Nephron (organoid): ENCODE measurements at regions not wholly inside any gene's neighbourhood (a gene's known extent, or its start where the extent isn't known, plus 50 kb on each side); places are given as distances from the start of the nearest gene placed in this dataset.
"Not testable (repeated sequence)": the region's sequence is repeated elsewhere in the genome, so short reads cannot be mapped to it uniquely, and the experiment has no call there.

Experiments
- H3K27ac Mint-ChIP-seq, 3 experiments: 2 replicates each; pipeline ENCODE4 v1.8.0; 2020; ENCODE audit warnings: mixed read lengths in 3 of 3, mild to moderate bottlenecking in 2 of 3, moderate library complexity in 1 of 3
- H3K27me3 Mint-ChIP-seq: 2 replicates; pipeline ENCODE4 v1.8.0; 2021; ENCODE audit warnings: low read depth, mild to moderate bottlenecking, moderate library complexity, mixed read lengths
- H3K36me3 Mint-ChIP-seq: 2 replicates; pipeline ENCODE4 v1.8.0; 2020; ENCODE audit warnings: low read depth, mixed read lengths
- H3K4me1 Mint-ChIP-seq: 2 replicates; pipeline ENCODE4 v1.8.0; 2020; ENCODE audit warnings: mixed read lengths
- H3K4me3 Mint-ChIP-seq, 3 experiments: 2 replicates each; pipeline ENCODE4 v1.8.0; 2020; ENCODE audit warnings: mild to moderate bottlenecking in 3 of 3, mixed read lengths in 3 of 3, moderate library complexity in 2 of 3
- H3K9me3 Mint-ChIP-seq: 2 replicates; pipeline ENCODE4 v1.8.0; 2020; ENCODE audit warnings: mixed read lengths
- TF ChIP-seq, protein P1 (sequence below), 3 experiments: fragments of 200-600 bp; sonication (generic); IDR thresholded peaks; one replicate each; pipeline ENCODE4 v1.5.0; 2021; ENCODE audit warnings: antibody characterized with exemption in 3 of 3; ENCODE audit not compliant: unreplicated experiment in 3 of 3

DNA sequence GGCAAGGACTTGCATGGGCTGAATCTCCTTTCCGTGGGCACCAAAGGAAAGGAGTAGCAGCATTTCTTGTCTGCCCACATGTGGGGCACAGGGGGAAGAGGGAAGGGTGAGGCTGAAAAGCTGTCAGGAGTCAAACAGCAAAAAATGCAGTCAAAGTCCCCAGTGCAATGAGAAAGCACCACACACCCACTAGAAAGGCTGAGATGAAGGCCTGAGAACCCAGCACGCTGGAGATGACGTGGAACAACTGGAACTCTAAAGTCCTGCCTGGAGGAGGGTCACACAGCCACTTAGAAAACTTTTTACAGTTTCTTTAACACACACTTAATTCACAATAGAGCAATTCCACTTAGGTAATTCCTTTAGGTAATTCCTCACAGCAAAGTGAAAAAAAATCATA is 94.6 kb upstream of the IGFBPL1 start:
- TF ChIP-seq, protein P1, sequence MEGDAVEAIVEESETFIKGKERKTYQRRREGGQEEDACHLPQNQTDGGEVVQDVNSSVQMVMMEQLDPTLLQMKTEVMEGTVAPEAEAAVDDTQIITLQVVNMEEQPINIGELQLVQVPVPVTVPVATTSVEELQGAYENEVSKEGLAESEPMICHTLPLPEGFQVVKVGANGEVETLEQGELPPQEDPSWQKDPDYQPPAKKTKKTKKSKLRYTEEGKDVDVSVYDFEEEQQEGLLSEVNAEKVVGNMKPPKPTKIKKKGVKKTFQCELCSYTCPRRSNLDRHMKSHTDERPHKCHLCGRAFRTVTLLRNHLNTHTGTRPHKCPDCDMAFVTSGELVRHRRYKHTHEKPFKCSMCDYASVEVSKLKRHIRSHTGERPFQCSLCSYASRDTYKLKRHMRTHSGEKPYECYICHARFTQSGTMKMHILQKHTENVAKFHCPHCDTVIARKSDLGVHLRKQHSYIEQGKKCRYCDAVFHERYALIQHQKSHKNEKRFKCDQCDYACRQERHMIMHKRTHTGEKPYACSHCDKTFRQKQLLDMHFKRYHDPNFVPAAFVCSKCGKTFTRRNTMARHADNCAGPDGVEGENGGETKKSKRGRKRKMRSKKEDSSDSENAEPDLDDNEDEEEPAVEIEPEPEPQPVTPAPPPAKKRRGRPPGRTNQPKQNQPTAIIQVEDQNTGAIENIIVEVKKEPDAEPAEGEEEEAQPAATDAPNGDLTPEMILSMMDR (IDR thresholded peaks at IDR 0.05; ENCODE audit: unreplicated experiment in 3 of 3) = no peak
- H3K4me1 Mint-ChIP-seq = peaks cover 8% of the 10 kb centered on the region
- H3K36me3 Mint-ChIP-seq = no peaks in the 10 kb centered on the region
- no peaks in the 10 kb centered on the region for H3K27me3 Mint-ChIP-seq
- H3K27ac Mint-ChIP-seq = no peak overlapping the region
- no peak overlapping the region for H3K4me3 Mint-ChIP-seq
- no peaks in the 10 kb centered on the region for H3K9me3 Mint-ChIP-seq

DNA sequence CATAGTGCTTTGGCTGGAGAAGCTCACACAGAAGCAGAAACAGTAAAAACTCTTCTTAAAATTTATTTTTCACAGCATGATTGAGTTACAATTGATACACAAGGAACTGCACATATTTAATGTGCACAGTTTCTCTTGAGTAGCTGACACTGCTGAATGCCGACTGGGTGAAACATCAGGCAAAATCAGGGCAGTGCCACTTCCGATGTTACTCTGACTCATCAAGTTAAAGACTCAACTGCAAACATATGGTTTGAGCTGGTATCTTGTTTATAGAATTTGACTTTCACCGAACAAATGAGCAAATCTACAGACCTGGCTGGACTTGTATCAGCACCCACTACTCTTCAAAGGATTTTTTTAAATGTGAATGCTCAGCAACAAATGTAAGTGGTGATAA is 92.0 kb upstream of the IGFBPL1 start:
- not testable (repeated sequence) for H3K4me1 Mint-ChIP-seq, H3K27ac Mint-ChIP-seq, H3K36me3 Mint-ChIP-seq, H3K9me3 Mint-ChIP-seq, H3K27me3 Mint-ChIP-seq, H3K4me3 Mint-ChIP-seq

DNA sequence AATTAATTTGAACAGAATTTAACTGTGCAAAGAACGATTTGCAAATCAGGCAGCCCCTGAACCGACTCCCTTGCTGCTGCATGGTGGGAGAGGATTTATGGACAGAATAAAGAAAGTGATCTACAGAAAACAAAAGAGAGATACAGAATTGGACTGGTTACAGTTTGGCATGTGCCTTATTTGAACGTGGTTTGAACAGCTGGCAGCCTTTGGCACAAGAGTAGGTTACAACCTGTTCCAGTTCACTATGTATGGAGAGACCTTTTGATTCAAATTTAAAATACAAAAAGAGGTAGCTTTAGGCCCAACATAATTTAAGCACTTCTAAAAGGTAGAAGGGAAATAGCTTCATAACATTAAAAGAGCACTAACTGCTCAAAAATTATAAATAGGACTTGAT is 90.8 kb upstream of the IGFBPL1 start:
- H3K9me3 Mint-ChIP-seq, H3K27ac Mint-ChIP-seq, H3K4me1 Mint-ChIP-seq, H3K4me3 Mint-ChIP-seq, H3K36me3 Mint-ChIP-seq, H3K27me3 Mint-ChIP-seq: not testable (repeated sequence)

DNA sequence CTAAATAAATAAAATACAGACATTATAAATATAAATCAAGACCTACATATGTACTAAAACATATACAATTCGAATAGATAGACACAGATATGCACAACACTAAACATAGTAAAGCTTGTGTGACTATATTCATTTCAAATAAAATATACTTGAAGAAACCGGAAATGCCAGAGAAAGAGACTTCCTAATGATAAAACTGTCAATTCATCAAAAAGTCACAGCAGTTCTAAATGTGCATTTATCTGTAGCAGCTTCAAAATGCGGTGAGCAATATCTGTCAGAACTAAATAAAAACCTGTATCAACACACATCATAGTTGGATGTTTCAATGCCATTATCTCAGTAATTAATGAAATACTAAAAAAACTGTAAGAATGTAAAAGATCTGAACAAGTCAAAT is 86.1 kb upstream of the IGFBPL1 start:
- H3K4me3 Mint-ChIP-seq, H3K4me1 Mint-ChIP-seq, H3K27ac Mint-ChIP-seq, H3K36me3 Mint-ChIP-seq, H3K9me3 Mint-ChIP-seq, H3K27me3 Mint-ChIP-seq: not testable (repeated sequence)

DNA sequence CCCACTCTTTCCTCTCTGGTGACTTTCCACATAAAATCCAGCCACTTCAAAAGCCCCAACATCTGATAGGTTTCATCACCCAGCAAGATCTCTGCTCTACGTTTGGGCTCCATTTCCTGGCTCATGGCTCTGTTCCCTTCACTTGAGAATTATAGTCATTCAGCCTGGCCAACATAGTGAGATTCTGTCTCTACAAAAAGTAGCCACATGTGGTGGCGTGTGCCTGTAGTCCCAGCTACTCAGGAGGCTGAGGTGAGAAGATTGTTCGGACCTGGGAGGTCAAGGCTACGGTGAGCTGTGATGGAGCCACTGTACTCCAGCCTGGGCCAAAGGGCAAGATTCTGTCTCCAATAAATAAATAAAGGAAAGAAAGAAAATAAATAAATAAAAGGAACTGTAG is 83.3 kb upstream of the IGFBPL1 start:
- H3K4me1 Mint-ChIP-seq = no peaks in the 10 kb centered on the region
- no peaks in the 10 kb centered on the region for H3K27me3 Mint-ChIP-seq
- TF ChIP-seq, protein P1 (IDR thresholded peaks at IDR 0.05; ENCODE audit: unreplicated experiment in 3 of 3) = no peak
- no peaks in the 10 kb centered on the region for H3K36me3 Mint-ChIP-seq
- H3K4me3 Mint-ChIP-seq = no peak overlapping the region
- H3K9me3 Mint-ChIP-seq = no peaks in the 10 kb centered on the region
- H3K27ac Mint-ChIP-seq = no peak overlapping the region

DNA sequence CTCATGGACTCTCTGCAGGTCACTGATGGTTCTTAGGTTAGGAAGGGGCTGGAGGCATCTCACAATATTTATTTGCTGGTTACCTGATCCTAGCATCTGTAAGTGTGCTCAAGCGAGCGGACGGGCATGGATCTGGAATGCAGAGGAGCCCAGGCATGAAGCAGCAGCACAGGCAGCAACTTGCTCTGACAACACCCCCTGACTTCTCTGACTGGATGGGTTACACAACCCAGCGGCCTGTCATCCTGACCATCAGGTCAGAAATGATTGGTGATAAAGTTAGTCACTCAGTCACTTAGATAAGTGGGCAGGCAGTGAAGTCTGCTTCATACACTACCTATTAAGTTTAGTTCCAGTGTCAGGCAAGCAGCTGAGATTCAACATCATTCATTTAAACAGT is 75.9 kb upstream of the IGFBPL1 start:
- not testable (repeated sequence) for H3K27ac Mint-ChIP-seq, H3K27me3 Mint-ChIP-seq, H3K36me3 Mint-ChIP-seq, H3K9me3 Mint-ChIP-seq
- H3K4me1 Mint-ChIP-seq = peaks cover 18% of the 10 kb centered on the region
- peak overlapping the region in 1 of 3 experiments; percentile 43 for H3K4me3 Mint-ChIP-seq

DNA sequence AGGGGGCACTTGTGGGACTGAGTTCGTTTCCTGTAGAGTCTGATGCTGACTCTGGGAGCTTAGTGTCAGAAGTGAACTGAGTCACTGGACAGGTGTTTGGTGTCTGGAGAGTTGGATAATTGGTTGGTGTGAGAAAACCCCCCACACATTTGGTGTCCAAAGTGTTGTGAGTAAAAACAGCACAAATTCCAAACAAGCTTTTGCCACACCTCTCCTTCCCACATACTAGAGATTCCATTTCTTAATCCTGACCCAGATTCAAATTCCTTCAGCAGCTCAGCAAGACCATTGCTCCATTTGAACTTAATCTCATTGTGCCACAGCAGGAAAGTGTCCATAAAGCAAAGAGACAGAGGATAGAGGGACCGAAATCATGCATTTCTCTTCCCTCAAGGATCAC is 74.3 kb upstream of the IGFBPL1 start:
- H3K4me3 Mint-ChIP-seq, H3K9me3 Mint-ChIP-seq, H3K36me3 Mint-ChIP-seq, H3K27ac Mint-ChIP-seq, H3K27me3 Mint-ChIP-seq: not testable (repeated sequence)
- H3K4me1 Mint-ChIP-seq = peaks cover 18% of the 10 kb centered on the region

DNA sequence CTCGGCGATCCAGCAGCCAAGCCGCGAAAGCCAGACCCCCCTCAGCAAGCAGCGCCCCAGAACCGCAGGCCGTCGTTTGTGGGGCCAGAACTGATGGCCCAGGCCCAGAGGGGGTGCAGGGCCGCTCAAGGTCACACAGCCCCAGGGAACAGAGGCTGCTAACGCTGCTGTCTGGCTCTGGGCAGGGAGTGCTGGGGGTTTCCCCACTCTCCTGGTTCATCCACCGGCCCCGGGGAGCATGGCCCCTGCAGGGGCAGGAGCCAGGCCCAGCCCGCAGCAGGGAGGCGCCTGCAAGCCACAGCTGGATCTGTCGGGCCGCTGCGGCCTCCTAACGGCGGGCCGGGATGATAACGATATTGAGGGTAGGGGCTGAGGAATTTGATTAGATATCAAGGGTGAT is 64.8 kb upstream of the IGFBPL1 start:
- TF ChIP-seq, protein P1 (IDR thresholded peaks at IDR 0.05; ENCODE audit: unreplicated experiment in 3 of 3) = no peak
- peaks cover 17% of the 10 kb centered on the region for H3K4me1 Mint-ChIP-seq
- H3K27ac Mint-ChIP-seq = no peak overlapping the region
- H3K27me3 Mint-ChIP-seq = peaks cover 17% of the 10 kb centered on the region
- H3K4me3 Mint-ChIP-seq = no peak overlapping the region
- H3K36me3 Mint-ChIP-seq = no peaks in the 10 kb centered on the region
- peaks cover 3% of the 10 kb centered on the region for H3K9me3 Mint-ChIP-seq

DNA sequence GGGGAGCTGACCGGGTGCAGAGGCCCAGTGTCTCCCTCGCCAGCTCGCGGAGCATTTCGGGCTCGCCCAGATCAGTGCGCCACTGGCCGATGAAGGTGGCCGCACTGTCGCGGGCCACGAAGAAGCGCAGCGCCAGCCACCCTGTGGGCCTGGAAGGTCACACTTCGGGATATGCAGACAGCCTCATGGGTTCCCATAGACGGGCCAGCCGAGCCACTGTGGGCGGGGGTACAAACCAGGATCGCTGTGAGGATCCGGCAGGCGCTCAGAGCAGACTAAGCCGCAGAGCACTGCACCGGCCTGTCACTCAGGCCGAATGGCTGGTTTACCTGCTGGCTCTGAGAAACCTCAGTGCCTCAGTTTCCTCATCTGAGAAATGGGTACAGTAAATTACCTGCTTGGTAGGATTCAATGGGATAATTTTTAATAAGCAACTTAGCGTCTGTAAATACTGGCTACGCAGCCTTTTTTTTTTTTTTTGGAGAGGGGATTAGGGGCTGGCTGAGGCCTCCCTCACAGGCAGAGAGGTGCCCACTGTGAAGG is 64.0 kb upstream of the IGFBPL1 start:
- Mint-ChIP-seq H3K4me1 (peaks cover 22% of the 10 kb centered on the region), H3K27ac (no peak overlapping the region), H3K4me3 (no peak overlapping the region), H3K27me3 (peaks cover 17% of the 10 kb centered on the region), H3K36me3 (no peaks in the 10 kb centered on the region), H3K9me3 (peaks cover 3% of the 10 kb centered on the region)
- TF ChIP-seq, protein P1 (IDR thresholded peaks at IDR 0.05; ENCODE audit: unreplicated experiment in 3 of 3) = no peak

DNA sequence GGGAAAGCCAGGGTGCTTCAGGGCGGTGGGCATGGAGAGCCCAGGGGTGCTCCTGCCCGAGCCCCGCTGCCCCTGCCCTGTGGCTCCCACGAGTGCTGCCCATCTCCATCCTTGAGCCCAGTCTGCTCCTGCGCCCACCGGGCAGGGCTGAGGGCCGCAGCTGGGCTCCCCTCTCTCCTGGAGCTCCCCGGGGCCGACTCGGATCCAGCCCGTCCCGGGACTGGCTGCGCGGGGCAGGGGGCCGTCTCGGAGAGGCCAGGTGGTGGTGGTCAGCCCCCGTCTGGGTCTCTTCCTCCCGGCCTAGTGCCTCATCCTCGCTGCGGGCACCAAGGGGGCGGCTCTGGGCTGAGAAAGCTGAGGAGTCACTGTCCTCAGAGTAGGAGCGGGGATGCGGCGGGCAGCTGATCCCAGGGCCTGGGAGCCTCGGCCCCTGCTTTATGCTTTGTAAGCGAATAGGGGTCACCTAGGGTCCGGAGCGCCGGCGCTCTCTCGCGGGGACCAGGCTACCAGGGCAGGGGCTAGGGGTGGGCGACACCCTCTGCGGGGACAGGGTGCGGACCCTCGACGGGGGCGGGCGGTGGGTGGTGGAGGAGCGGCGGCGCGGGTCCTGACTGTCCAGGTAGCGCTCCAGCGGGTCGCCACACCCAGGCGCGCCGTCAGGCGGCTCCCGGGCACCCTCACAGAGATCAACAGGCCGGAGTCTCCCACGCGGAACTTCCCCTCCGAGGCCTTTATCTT is 63.3 kb upstream of the IGFBPL1 start:
- H3K27ac Mint-ChIP-seq, H3K9me3 Mint-ChIP-seq, H3K4me3 Mint-ChIP-seq, H3K36me3 Mint-ChIP-seq: not testable (repeated sequence)
- H3K27me3 Mint-ChIP-seq = peaks cover 17% of the 10 kb centered on the region
- H3K4me1 Mint-ChIP-seq = peaks cover 25% of the 10 kb centered on the region
